ENCODE measurements at regions not wholly inside any gene's neighbourhood (a gene's known extent, or its start where the extent isn't known, plus 50 kb on each side); places are given as distances from the start of the nearest gene placed in this dataset.
A peak's percentile ranks its signal among the peaks of the same experiment; 100 is the strongest.

DNA sequence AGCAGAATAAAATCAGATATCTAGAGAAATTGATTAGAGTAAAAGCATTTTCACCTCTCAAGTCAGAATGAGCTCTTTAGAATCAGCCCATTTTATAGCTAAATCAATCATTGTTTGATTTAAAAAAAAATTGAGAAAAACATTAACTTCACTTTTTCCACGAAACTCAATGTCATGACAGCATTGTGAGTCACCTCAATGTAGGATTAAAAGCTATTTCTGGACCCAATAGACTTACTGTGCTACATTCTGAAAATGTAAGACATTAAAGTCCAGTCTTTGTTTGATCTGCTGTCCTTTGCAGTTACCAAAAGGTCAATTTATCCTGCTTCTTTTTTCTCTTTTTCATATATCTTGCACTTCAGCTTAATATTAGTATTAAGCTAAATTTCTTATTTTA lies 519.4 kb upstream of the ZNF337 start (continued):
- TF ChIP-seq, protein P1, sequence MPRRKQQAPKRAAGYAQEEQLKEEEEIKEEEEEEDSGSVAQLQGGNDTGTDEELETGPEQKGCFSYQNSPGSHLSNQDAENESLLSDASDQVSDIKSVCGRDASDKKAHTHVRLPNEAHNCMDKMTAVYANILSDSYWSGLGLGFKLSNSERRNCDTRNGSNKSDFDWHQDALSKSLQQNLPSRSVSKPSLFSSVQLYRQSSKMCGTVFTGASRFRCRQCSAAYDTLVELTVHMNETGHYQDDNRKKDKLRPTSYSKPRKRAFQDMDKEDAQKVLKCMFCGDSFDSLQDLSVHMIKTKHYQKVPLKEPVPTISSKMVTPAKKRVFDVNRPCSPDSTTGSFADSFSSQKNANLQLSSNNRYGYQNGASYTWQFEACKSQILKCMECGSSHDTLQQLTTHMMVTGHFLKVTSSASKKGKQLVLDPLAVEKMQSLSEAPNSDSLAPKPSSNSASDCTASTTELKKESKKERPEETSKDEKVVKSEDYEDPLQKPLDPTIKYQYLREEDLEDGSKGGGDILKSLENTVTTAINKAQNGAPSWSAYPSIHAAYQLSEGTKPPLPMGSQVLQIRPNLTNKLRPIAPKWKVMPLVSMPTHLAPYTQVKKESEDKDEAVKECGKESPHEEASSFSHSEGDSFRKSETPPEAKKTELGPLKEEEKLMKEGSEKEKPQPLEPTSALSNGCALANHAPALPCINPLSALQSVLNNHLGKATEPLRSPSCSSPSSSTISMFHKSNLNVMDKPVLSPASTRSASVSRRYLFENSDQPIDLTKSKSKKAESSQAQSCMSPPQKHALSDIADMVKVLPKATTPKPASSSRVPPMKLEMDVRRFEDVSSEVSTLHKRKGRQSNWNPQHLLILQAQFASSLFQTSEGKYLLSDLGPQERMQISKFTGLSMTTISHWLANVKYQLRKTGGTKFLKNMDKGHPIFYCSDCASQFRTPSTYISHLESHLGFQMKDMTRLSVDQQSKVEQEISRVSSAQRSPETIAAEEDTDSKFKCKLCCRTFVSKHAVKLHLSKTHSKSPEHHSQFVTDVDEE (CRISPR knock-in tag; IDR thresholded peaks at IDR 0.05): no peak

DNA sequence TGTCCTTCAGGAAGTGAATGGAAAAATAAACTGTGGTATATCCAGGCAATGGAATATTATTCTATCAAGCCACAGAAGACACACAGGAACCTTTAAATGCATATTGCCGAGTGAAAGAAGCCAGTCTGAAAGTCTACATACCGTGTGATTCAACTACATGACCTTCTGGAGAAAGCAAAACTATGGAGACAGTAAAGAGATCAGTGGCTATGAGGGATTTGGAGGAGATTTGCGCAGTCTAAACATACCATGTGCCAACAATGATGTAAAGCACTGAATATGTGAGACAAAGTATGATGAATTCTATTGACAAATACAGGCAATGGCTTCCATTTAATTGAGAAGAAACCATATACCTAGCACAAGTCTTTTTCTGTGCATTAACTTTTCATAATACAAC lies 518.3 kb upstream of the ZNF337 start:
- no peak for ATAC-seq
- TF ChIP-seq SNAI2 (CRISPR knock-in tag; IDR thresholded peaks at IDR 0.05) (no peak), ARNTL (CRISPR knock-in tag; IDR thresholded peaks at IDR 0.05; ENCODE audit: borderline replicate concordance, low read depth) (no peak), ZFP3 (CRISPR knock-in tag; IDR thresholded peaks at IDR 0.05) (no peak), ZNF70 (CRISPR knock-in tag; IDR thresholded peaks at IDR 0.05) (no peak), BACH2 (CRISPR knock-in tag; IDR thresholded peaks at IDR 0.05; ENCODE audit: borderline replicate concordance) (no peak), ZC3H10 (CRISPR knock-in tag; IDR thresholded peaks at IDR 0.05) (no peak), RARB (CRISPR knock-in tag; IDR thresholded peaks at IDR 0.05) (no peak), GLIS3 (CRISPR knock-in tag; IDR thresholded peaks at IDR 0.05) (no peak), TCF4 (CRISPR knock-in tag; IDR thresholded peaks at IDR 0.05; ENCODE audit: borderline replicate concordance) (no peak), ESRRG (CRISPR knock-in tag; IDR thresholded peaks at IDR 0.05) (no peak), OSR1 (CRISPR knock-in tag; IDR thresholded peaks at IDR 0.05) (no peak), PPARA (CRISPR knock-in tag; IDR thresholded peaks at IDR 0.05; ENCODE audit: borderline replicate concordance) (no peak), TOX (CRISPR knock-in tag; IDR thresholded peaks at IDR 0.05; ENCODE audit: borderline replicate concordance) (no peak)
- TF ChIP-seq, protein P1 (CRISPR knock-in tag; IDR thresholded peaks at IDR 0.05): no peak
- TF ChIP-seq, protein P2, sequence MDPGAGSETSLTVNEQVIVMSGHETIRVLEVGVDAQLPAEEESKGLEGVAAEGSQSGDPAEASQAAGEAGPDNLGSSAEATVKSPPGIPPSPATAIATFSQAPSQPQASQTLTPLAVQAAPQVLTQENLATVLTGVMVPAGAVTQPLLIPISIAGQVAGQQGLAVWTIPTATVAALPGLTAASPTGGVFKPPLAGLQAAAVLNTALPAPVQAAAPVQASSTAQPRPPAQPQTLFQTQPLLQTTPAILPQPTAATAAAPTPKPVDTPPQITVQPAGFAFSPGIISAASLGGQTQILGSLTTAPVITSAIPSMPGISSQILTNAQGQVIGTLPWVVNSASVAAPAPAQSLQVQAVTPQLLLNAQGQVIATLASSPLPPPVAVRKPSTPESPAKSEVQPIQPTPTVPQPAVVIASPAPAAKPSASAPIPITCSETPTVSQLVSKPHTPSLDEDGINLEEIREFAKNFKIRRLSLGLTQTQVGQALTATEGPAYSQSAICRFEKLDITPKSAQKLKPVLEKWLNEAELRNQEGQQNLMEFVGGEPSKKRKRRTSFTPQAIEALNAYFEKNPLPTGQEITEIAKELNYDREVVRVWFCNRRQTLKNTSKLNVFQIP (CRISPR knock-in tag; IDR thresholded peaks at IDR 0.05; ENCODE audit: borderline replicate concordance, low read depth): no peak
- TF ChIP-seq, protein P3, sequence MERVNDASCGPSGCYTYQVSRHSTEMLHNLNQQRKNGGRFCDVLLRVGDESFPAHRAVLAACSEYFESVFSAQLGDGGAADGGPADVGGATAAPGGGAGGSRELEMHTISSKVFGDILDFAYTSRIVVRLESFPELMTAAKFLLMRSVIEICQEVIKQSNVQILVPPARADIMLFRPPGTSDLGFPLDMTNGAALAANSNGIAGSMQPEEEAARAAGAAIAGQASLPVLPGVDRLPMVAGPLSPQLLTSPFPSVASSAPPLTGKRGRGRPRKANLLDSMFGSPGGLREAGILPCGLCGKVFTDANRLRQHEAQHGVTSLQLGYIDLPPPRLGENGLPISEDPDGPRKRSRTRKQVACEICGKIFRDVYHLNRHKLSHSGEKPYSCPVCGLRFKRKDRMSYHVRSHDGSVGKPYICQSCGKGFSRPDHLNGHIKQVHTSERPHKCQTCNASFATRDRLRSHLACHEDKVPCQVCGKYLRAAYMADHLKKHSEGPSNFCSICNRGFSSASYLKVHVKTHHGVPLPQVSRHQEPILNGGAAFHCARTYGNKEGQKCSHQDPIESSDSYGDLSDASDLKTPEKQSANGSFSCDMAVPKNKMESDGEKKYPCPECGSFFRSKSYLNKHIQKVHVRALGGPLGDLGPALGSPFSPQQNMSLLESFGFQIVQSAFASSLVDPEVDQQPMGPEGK (CRISPR knock-in tag; IDR thresholded peaks at IDR 0.05; ENCODE audit: borderline replicate concordance): no peak
- TF ChIP-seq, protein P4, sequence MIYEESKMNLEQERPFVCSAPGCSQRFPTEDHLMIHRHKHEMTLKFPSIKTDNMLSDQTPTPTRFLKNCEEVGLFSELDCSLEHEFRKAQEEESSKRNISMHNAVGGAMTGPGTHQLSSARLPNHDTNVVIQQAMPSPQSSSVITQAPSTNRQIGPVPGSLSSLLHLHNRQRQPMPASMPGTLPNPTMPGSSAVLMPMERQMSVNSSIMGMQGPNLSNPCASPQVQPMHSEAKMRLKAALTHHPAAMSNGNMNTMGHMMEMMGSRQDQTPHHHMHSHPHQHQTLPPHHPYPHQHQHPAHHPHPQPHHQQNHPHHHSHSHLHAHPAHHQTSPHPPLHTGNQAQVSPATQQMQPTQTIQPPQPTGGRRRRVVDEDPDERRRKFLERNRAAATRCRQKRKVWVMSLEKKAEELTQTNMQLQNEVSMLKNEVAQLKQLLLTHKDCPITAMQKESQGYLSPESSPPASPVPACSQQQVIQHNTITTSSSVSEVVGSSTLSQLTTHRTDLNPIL (CRISPR knock-in tag; IDR thresholded peaks at IDR 0.05; ENCODE audit: low read depth): no peak

DNA sequence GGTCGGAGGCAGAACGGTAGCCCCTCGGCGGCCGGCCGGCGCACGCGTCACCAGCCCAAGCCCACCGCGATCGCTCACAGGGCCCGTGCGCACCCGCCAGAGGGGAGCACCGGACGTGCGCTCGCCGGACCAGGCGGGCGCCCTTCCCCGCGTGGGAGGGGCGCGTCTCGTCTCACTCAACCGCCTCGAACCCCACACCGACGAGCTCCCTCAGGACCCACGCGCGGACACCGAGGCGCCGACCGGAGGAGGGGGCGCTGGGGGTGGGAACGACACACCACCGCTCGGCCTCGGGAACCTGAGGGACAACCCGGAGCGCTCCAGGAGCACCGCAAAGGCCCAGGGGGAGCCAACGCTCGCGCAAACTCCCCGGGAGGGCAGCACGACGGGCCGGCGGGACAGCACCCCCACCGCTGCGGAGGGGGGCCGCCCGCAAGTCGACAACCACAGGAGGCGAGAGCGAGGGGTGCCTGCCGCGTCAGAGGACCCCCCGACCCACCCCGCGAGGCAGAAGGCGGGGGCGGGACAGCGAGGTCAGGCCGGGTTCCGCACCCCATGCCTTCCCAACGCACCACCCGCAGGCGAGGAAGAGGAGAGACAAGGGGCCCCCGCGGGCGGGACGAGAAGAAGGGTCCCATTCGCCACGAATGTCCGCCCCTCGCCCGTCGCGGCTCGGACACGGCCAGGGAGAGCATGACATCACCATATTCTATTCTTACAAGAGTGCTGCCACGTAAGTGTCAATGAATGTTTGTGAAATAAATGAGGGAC lies 512.7 kb upstream of the ZNF337 start:
- ATAC-seq: peak; percentile 14; the same call in 1 of the 3 replicates
- TF ChIP-seq, protein P3 (CRISPR knock-in tag; IDR thresholded peaks at IDR 0.05; ENCODE audit: borderline replicate concordance): no peak
- TF ChIP-seq ESRRG (CRISPR knock-in tag; IDR thresholded peaks at IDR 0.05): no peak
- no peak for TF ChIP-seq PPARA (CRISPR knock-in tag; IDR thresholded peaks at IDR 0.05; ENCODE audit: borderline replicate concordance)
- TF ChIP-seq GLIS3 (CRISPR knock-in tag; IDR thresholded peaks at IDR 0.05): no peak
- TF ChIP-seq TOX (CRISPR knock-in tag; IDR thresholded peaks at IDR 0.05; ENCODE audit: borderline replicate concordance): no peak
- TF ChIP-seq BACH2 (CRISPR knock-in tag; IDR thresholded peaks at IDR 0.05; ENCODE audit: borderline replicate concordance): no peak
- TF ChIP-seq SNAI2 (CRISPR knock-in tag; IDR thresholded peaks at IDR 0.05): no peak
- no peak for TF ChIP-seq ZC3H10 (CRISPR knock-in tag; IDR thresholded peaks at IDR 0.05)

Measured in SK-N-SH treated with all-trans-retinoic acid at 6 μM for 48 hours (cell line).